ENCODE measurements at regions not wholly inside any gene's neighbourhood (a gene's known extent, or its start where the extent isn't known, plus 50 kb on each side); places are given as distances from the start of the nearest gene placed in this dataset.

- CTCF ChIA-PET, result interaction anchor here (1.2 to 1.6 kb wide), 4 partner anchors 10 to 176 kb away, joined by 3 to 5 read pairs (median 4); no protein-coding TSS in a partner anchor
- peaks cover 3% of the 10 kb centered on the region for H3K27me3 Mint-ChIP-seq
- peaks cover 4% of the 10 kb centered on the region for H3K9me3 Mint-ChIP-seq (ENCODE audit: low read depth)
- peak; percentile 98 for ATAC-seq
- peak overlapping the region; percentile 30 for H3K4me3 Mint-ChIP-seq
- DNase-seq, result peak; percentile 80
- H3K27ac Mint-ChIP-seq, result peak overlapping the region; percentile 89
- peaks cover 34% of the 10 kb centered on the region for H3K4me1 Mint-ChIP-seq
- peaks cover 45% of the 10 kb centered on the region for H3K36me3 Mint-ChIP-seq
Measured at GRCh38 chr1:101112051-101112780, 86.6 kb upstream of the DPH5 start.

GRCh38 chr1:101111461-101111860 is 85.9 kb upstream of the DPH5 start:
- peaks cover 34% of the 10 kb centered on the region for H3K4me1 Mint-ChIP-seq
- DNase-seq (no peak), ATAC-seq (no peak)
- peaks cover 45% of the 10 kb centered on the region for H3K36me3 Mint-ChIP-seq
- H3K27me3 Mint-ChIP-seq, result no peaks in the 10 kb centered on the region
- H3K4me3 Mint-ChIP-seq, result peak overlapping the region; percentile 30
- H3K9me3 Mint-ChIP-seq (ENCODE audit: low read depth), result peaks cover 4% of the 10 kb centered on the region
- CTCF ChIA-PET, result interaction anchor here (1.0 to 1.6 kb wide), 3 partner anchors 25 to 127 kb away, joined by 4 read pairs; no protein-coding TSS in a partner anchor
- peak overlapping the region; percentile 89 for H3K27ac Mint-ChIP-seq

GRCh38 chr1:101109791-101110190 is 84.2 kb upstream of the DPH5 start:
- Mint-ChIP-seq H3K27me3 (no peaks in the 10 kb centered on the region), H3K4me1 (peaks cover 34% of the 10 kb centered on the region), H3K27ac (no peak overlapping the region), H3K9me3 (ENCODE audit: low read depth) (peaks cover 4% of the 10 kb centered on the region), H3K4me3 (no peak overlapping the region), H3K36me3 (peaks cover 42% of the 10 kb centered on the region)
- ATAC-seq, result no peak
- DNase-seq, result no peak
- CTCF ChIA-PET, result no interaction called here

GRCh38 chr1:101108111-101108500 is 82.5 kb upstream of the DPH5 start:
- CTCF ChIA-PET, result no interaction called here
- DNase-seq (no peak), ATAC-seq (no peak)
- no peak overlapping the region for H3K4me3 Mint-ChIP-seq
- peaks cover 31% of the 10 kb centered on the region for H3K4me1 Mint-ChIP-seq
- H3K27me3 Mint-ChIP-seq, result no peaks in the 10 kb centered on the region
- no peak overlapping the region for H3K27ac Mint-ChIP-seq
- H3K9me3 Mint-ChIP-seq (ENCODE audit: low read depth), result peaks cover 2% of the 10 kb centered on the region
- peaks cover 32% of the 10 kb centered on the region for H3K36me3 Mint-ChIP-seq

GRCh38 chr1:101107496-101108110 is 82.0 kb upstream of the DPH5 start:
- no peak overlapping the region for H3K4me3 Mint-ChIP-seq
- CTCF ChIA-PET, result no interaction called here
- H3K4me1 Mint-ChIP-seq, result peaks cover 29% of the 10 kb centered on the region
- peaks cover 29% of the 10 kb centered on the region for H3K36me3 Mint-ChIP-seq
- peaks cover 2% of the 10 kb centered on the region for H3K9me3 Mint-ChIP-seq (ENCODE audit: low read depth)
- ATAC-seq (no peak), DNase-seq (no peak)
- no peak overlapping the region for H3K27ac Mint-ChIP-seq
- H3K27me3 Mint-ChIP-seq, result no peaks in the 10 kb centered on the region

DNA sequence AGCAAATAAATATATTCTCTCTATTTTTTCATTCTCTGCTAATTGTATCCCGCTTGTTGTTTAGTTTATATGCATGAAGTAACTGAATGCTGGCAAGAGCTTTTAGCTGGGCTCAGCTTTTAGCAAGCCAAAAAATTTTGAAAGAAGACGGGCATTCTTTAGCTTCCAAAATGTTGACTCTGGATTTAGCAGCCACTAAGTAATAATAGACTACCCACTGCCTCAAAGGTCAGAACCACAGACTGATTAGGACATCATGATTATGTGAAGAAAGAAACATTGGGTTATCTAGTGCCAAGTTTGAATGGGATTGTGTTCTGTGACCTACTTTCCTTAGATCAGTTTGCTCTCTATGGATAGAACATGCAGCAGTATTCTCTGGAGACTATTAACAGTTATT is 80.3 kb upstream of the DPH5 start:
- CTCF ChIA-PET, result no interaction called here
- Mint-ChIP-seq H3K36me3 (peaks cover 17% of the 10 kb centered on the region), H3K27ac (no peak overlapping the region), H3K4me1 (peaks cover 16% of the 10 kb centered on the region), H3K27me3 (peaks cover 1% of the 10 kb centered on the region), H3K4me3 (no peak overlapping the region), H3K9me3 (ENCODE audit: low read depth) (peaks cover 2% of the 10 kb centered on the region)
- no peak for DNase-seq
- ATAC-seq, result no peak

DNA sequence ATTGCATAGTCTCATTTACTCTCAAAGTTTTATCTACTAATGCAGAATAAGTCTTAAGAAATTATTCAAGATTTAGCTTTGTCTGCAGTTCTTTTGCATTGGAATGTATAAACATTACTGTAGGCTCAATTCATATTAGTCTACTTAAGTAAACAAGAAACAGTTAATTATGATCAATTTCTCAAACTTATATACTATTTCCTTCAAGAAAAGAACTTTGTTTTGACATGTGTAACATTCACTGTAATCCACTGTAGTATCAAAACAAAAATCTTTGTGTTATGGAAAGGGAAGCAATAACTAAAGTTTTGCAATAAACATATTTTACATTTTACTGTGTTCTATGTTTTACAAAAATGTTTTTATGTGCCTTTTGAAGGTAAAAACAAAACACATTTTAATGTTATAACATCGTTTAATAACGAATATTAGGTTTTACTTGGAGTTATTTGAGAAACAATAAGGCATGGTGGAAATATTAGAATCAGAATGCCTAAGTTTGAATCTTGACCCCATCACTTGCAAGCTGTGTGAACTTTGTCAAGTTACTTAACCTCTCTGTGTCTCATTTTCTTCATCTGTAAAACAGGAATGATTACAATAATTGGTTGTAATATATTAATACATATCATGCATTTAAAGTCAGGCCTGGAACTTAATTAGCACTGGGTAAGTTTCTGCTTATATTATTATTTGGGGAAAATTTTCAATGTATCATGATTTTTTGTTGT is 77.0 kb upstream of the DPH5 start:
- no peak for DNase-seq
- CTCF ChIA-PET, result interaction anchor here (0.6 kb wide), 1 partner anchor 162 kb away, joined by 3 read pairs; no protein-coding TSS in a partner anchor
- no peak overlapping the region for H3K4me3 Mint-ChIP-seq
- H3K4me1 Mint-ChIP-seq, result peaks cover 2% of the 10 kb centered on the region
- peaks cover 11% of the 10 kb centered on the region for H3K36me3 Mint-ChIP-seq
- peaks cover 2% of the 10 kb centered on the region for H3K9me3 Mint-ChIP-seq (ENCODE audit: low read depth)
- ATAC-seq, result no peak
- no peak overlapping the region for H3K27ac Mint-ChIP-seq
- H3K27me3 Mint-ChIP-seq, result peaks cover 3% of the 10 kb centered on the region

DNA sequence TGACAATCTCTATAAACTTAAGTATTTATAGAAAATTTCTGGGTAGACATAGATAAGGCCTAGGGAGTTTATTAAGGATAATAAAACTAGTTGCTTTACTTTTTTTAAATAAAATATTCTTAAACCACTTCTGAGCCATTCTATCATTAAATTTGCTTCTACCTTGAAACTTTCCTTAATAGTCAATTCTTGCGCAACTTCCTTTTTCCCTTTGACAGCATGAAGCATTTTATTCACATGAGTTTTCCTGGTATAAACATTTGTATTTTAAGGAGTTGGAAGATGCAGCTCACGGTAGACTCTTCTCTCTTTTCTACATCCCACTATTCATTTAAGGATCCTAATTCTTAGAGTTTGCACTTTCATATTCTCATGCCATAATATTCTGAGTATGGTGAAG is 75.8 kb upstream of the DPH5 start:
- Mint-ChIP-seq H3K4me3 (no peak overlapping the region), H3K9me3 (ENCODE audit: low read depth) (peaks cover 3% of the 10 kb centered on the region), H3K36me3 (peaks cover 14% of the 10 kb centered on the region), H3K27me3 (peaks cover 3% of the 10 kb centered on the region), H3K27ac (no peak overlapping the region), H3K4me1 (peaks cover 2% of the 10 kb centered on the region)
- ATAC-seq (no peak), DNase-seq (no peak)
- CTCF ChIA-PET, result no interaction called here

DNA sequence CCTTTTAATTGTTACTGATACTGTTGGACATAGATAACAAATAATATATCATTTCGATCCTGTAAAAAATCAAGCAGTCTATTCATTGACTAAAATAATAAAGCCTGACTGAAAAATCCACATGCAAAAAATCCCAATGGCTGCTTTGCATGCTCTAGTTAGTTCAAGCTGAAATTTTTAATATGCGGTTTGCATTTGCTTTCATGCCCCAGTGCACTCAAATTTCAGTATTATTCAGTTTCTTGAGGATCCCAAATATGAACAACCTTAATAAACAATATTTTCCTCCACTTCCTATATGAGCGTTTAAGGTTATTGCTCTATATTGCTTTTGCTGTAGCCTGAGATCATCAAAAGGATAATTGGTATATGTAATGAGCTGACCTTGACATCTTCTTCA is 75.1 kb upstream of the DPH5 start:
- CTCF ChIA-PET, result no interaction called here
- Mint-ChIP-seq H3K36me3 (peaks cover 16% of the 10 kb centered on the region), H3K9me3 (ENCODE audit: low read depth) (peaks cover 3% of the 10 kb centered on the region), H3K27ac (no peak overlapping the region), H3K27me3 (peaks cover 3% of the 10 kb centered on the region), H3K4me3 (no peak overlapping the region), H3K4me1 (peaks cover 2% of the 10 kb centered on the region)
- DNase-seq (no peak), ATAC-seq (no peak)

DNA sequence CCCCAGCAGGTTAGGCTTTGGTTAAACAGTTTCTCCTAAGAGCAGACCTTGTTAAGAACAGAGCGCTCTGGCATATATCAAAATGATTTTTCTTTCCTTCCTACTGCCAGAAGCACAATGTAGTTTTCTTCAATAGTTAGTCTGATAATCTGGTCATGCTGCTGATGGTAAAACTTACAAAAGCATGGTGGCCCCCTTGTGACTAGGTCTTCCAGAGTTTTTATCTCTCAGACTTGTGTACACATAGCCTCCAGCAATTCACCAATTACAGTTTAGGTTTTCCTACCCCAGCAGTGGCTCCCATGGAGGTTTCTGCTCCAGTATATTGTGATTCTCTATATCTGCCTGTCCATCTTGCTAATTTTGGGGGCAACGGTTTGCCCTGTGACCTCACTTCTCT is 73.3 kb upstream of the DPH5 start:
- Mint-ChIP-seq H3K4me3 (no peak overlapping the region), H3K9me3 (ENCODE audit: low read depth) (peaks cover 5% of the 10 kb centered on the region), H3K4me1 (peaks cover 2% of the 10 kb centered on the region), H3K36me3 (peaks cover 22% of the 10 kb centered on the region), H3K27ac (no peak overlapping the region), H3K27me3 (peaks cover 3% of the 10 kb centered on the region)
- DNase-seq (no peak), ATAC-seq (no peak)
- CTCF ChIA-PET, result interaction anchor here (1.6 kb wide), 1 partner anchor 10 kb away, joined by 5 read pairs; no protein-coding TSS in a partner anchor

GRCh38 chr1:101098327-101098726 is 72.7 kb upstream of the DPH5 start:
- no peak overlapping the region for H3K27ac Mint-ChIP-seq
- ATAC-seq, result no peak
- CTCF ChIA-PET, result interaction anchor here (1.6 kb wide), 1 partner anchor 10 kb away, joined by 5 read pairs; no protein-coding TSS in a partner anchor

DNA sequence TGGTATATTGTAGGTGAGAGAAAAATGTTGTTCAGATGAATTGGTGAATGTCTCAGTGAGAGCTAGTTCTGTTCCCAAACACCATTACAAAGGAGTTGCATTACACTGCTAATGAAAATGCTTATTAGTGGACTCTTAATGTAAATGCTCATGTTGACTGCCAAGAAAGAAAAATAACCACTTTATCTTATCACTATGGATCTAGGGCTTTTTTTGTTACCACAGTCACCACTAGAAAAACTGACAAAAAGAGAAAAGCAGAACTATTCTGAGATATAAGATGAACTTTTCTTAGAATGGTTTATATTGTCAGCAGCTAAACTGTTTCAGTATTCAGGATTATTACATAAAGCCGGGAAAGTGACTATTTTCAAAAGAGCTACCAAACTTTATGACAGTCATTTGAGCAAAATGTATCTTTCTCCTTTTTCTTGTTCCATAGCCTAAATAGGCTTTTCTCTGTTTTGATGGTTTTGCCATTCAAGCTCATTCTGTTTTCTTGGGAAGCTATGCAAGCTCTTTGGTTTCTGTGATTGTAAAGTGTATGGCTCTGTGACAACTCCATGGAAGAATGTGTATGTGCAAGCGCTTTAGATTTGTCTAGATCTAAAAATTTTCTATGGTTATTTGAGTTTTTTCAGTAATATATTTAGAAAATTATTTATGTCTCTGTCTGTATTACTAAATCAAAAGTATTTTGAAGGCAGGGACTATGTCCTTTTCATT is 64.2 kb upstream of the DPH5 start:
- Mint-ChIP-seq H3K9me3 (ENCODE audit: low read depth) (peaks cover 4% of the 10 kb centered on the region), H3K4me3 (no peak overlapping the region), H3K36me3 (peaks cover 36% of the 10 kb centered on the region), H3K4me1 (peaks cover 18% of the 10 kb centered on the region), H3K27ac (peak overlapping the region; percentile 55), H3K27me3 (no peaks in the 10 kb centered on the region)
- CTCF ChIA-PET, result interaction anchor here (1.6 kb wide), 1 partner anchor 198 kb away, joined by 3 read pairs; no protein-coding TSS in a partner anchor
- ATAC-seq (no peak), DNase-seq (no peak)

More at GRCh38 chr1:101098327-101098726, 72.7 kb upstream of the DPH5 start:
- peaks cover 4% of the 10 kb centered on the region for H3K4me1 Mint-ChIP-seq
- H3K4me3 Mint-ChIP-seq, result no peak overlapping the region
- no peak for DNase-seq
- H3K36me3 Mint-ChIP-seq, result peaks cover 24% of the 10 kb centered on the region
- H3K27me3 Mint-ChIP-seq, result peaks cover 3% of the 10 kb centered on the region
- peaks cover 6% of the 10 kb centered on the region for H3K9me3 Mint-ChIP-seq (ENCODE audit: low read depth)

- DNase-seq, result no peak
- Mint-ChIP-seq H3K4me3 (no peak overlapping the region), H3K27ac (peak overlapping the region; percentile 41), H3K4me1 (peaks cover 24% of the 10 kb centered on the region), H3K36me3 (peaks cover 42% of the 10 kb centered on the region), H3K27me3 (no peaks in the 10 kb centered on the region), H3K9me3 (ENCODE audit: low read depth) (peaks cover 6% of the 10 kb centered on the region)
- peak; percentile 23 for ATAC-seq
- CTCF ChIA-PET, result interaction anchor here (1.2 kb wide), 2 partner anchors 10 to 16 kb away, joined by 3 to 5 read pairs; no protein-coding TSS in a partner anchor
Measured at GRCh38 chr1:101088431-101088830, 62.8 kb upstream of the DPH5 start.
